A549 (cell line): ENCODE measurements at regions not wholly inside any gene's neighbourhood (a gene's known extent, or its start where the extent isn't known, plus 50 kb on each side); places are given as distances from the start of the nearest gene placed in this dataset.

Experiments
- CTCF ChIP-seq: fragments of >200 bp; sonication (Bioruptor Twin); formaldehyde crosslinking; IDR thresholded peaks from 3 replicates; pipeline ENCODE4 v1.5.1; 2016
- GATA3 ChIP-seq: IDR thresholded peaks from 2 replicates; pipeline ENCODE4 v1.6.1; 2012; ENCODE audit warnings: borderline replicate concordance
- JUN ChIP-seq, 2 experiments: fragments of >200 bp; sonication (Bioruptor Twin); formaldehyde crosslinking; IDR thresholded peaks; 2 replicates in 1 of 2; 3 replicates in 1 of 2; pipeline ENCODE4 v1.6.1; 2016 to 2017
- KDM1A ChIP-seq: fragments of 200-600 bp; sonication (generic); IDR thresholded peaks from 2 replicates; pipeline ENCODE4 v1.6.1; 2016; ENCODE audit warnings: low read depth, mild to moderate bottlenecking
- NR3C1 ChIP-seq: fragments of >200 bp; sonication (Bioruptor Twin); formaldehyde crosslinking; IDR thresholded peaks from 3 replicates; pipeline ENCODE4 v1.6.1; 2017
- POLR2A ChIP-seq: IDR thresholded peaks from 2 replicates; pipeline ENCODE4 v1.6.1; 2012; ENCODE audit warnings: mild to moderate bottlenecking, low read length
- RCOR1 ChIP-seq: fragments of 150-350 bp; IDR thresholded peaks from 2 replicates; pipeline ENCODE4 v1.6.1; 2014; ENCODE audit warnings: antibody characterized with exemption, low read length, low read depth
- REST ChIP-seq: fragments of 200-600 bp; sonication (generic); IDR thresholded peaks from 2 replicates; pipeline ENCODE4 v1.6.1; 2016; ENCODE audit warnings: antibody characterized with exemption, mild to moderate bottlenecking, moderate library complexity
- ZSCAN20 ChIP-seq: fragments of 250-450 bp; sonication (Bioruptor Pico); IDR thresholded peaks from 2 replicates; pipeline ENCODE4 v1.8.0; 2022; ENCODE audit warnings: mild to moderate bottlenecking, moderate library complexity

- no peak for TF ChIP-seq KDM1A
- TF ChIP-seq CTCF = no peak
- TF ChIP-seq REST = no peak
- no peak for TF ChIP-seq NR3C1
- TF ChIP-seq GATA3 = no peak
- TF ChIP-seq POLR2A = no peak
- no peak for TF ChIP-seq ZSCAN20 (CRISPR knock-in tag)
- TF ChIP-seq JUN (IDR thresholded peaks at IDR 0.05) = no peak
- no peak for TF ChIP-seq RCOR1
Observed at GRCh38 chr20:43255877-43256276, 66.2 kb upstream of the PTPRT start.
